ENCODE measurements at regions not wholly inside any gene's neighbourhood (a gene's known extent, or its start where the extent isn't known, plus 50 kb on each side); places are given as distances from the start of the nearest gene placed in this dataset.

DNA sequence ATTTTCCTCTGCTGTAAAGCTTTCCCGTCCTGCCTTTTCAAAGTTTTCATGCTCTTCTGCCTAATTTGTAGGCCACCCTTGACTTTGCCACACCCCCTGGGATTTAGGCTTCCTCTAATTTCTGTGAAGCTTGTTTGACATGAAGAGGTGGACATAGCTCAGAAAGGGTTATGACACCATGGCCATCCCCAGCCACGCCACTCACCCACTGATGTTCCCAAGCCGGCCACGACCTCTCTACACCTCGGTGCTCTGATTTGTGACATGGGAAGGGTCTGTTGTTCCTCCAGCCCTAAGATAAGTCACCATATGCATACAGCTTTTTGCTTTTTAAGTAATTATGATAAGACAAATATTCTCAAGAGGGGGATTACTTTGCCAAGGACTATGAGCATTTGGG, 139.5 kb downstream of the BARX1 start:
- TF ChIP-seq, protein P1, sequence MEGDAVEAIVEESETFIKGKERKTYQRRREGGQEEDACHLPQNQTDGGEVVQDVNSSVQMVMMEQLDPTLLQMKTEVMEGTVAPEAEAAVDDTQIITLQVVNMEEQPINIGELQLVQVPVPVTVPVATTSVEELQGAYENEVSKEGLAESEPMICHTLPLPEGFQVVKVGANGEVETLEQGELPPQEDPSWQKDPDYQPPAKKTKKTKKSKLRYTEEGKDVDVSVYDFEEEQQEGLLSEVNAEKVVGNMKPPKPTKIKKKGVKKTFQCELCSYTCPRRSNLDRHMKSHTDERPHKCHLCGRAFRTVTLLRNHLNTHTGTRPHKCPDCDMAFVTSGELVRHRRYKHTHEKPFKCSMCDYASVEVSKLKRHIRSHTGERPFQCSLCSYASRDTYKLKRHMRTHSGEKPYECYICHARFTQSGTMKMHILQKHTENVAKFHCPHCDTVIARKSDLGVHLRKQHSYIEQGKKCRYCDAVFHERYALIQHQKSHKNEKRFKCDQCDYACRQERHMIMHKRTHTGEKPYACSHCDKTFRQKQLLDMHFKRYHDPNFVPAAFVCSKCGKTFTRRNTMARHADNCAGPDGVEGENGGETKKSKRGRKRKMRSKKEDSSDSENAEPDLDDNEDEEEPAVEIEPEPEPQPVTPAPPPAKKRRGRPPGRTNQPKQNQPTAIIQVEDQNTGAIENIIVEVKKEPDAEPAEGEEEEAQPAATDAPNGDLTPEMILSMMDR (IDR thresholded peaks at IDR 0.05) = no peak
- no peak for TF ChIP-seq POLR2A (IDR thresholded peaks at IDR 0.05)

Measured in upper lobe of left lung (tissue), 4 donors.